ENCODE measurements at regions not wholly inside any gene's neighbourhood (a gene's known extent, or its start where the extent isn't known, plus 50 kb on each side); places are given as distances from the start of the nearest gene placed in this dataset.

DNA sequence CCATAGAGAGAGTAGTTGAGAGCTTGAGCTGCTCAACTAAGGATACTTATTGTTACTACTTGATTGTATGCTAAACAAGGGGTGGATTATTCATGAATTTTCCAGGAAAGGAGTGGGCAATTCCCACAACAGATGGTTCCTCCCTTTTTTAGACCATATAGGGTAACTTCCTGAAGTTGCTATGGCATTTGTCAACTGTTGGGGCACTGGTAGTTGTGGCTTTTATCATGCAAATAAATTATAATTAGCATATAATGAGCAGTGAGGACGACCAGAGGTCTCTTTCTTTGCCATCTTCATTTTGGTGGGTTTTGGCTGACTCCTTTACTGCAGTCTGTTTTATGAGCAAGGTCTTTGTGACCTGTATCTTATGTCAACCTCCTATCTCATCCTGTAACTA, 1403.5 kb upstream of the PABPC4L start:
- Histone ChIP-seq H3K4me3 (ENCODE audit: low read depth, low read length) (no peak overlapping the region), H3K27me3 (no peaks in the 10 kb centered on the region), H3K9me3 (no peaks in the 10 kb centered on the region), H3K4me1 (no peaks in the 10 kb centered on the region), H3K36me3 (no peaks in the 10 kb centered on the region)
- TF ChIP-seq, protein P1, sequence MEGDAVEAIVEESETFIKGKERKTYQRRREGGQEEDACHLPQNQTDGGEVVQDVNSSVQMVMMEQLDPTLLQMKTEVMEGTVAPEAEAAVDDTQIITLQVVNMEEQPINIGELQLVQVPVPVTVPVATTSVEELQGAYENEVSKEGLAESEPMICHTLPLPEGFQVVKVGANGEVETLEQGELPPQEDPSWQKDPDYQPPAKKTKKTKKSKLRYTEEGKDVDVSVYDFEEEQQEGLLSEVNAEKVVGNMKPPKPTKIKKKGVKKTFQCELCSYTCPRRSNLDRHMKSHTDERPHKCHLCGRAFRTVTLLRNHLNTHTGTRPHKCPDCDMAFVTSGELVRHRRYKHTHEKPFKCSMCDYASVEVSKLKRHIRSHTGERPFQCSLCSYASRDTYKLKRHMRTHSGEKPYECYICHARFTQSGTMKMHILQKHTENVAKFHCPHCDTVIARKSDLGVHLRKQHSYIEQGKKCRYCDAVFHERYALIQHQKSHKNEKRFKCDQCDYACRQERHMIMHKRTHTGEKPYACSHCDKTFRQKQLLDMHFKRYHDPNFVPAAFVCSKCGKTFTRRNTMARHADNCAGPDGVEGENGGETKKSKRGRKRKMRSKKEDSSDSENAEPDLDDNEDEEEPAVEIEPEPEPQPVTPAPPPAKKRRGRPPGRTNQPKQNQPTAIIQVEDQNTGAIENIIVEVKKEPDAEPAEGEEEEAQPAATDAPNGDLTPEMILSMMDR (IDR thresholded peaks at IDR 0.05; ENCODE audit: low read depth, low read length) = no peak
- DNase-seq = no peak

- Histone ChIP-seq H3K36me3 (no peaks in the 10 kb centered on the region), H3K27me3 (no peaks in the 10 kb centered on the region)
- TF ChIP-seq, protein P1 (IDR thresholded peaks at IDR 0.05; ENCODE audit: low read depth, low read length) = no peak
These were observed 1402.9 kb upstream of the PABPC4L start for GRCh38 chr4:135604531-135604930.

GRCh38 chr4:135601351-135601750, 1399.8 kb upstream of the PABPC4L start:
- TF ChIP-seq, protein P1 (IDR thresholded peaks at IDR 0.05; ENCODE audit: low read depth, low read length) = no peak
- Histone ChIP-seq H3K9me3 (no peaks in the 10 kb centered on the region), H3K36me3 (no peaks in the 10 kb centered on the region), H3K4me3 (ENCODE audit: low read depth, low read length) (no peak overlapping the region), H3K4me1 (no peaks in the 10 kb centered on the region), H3K27me3 (no peaks in the 10 kb centered on the region)
- no peak for DNase-seq

More at GRCh38 chr4:135604531-135604930, 1402.9 kb upstream of the PABPC4L start:
- H3K9me3 ChIP-seq = no peaks in the 10 kb centered on the region
- no peaks in the 10 kb centered on the region for H3K4me1 ChIP-seq
- DNase-seq = no peak
- H3K4me3 ChIP-seq (ENCODE audit: low read depth, low read length) = no peak overlapping the region

DNA sequence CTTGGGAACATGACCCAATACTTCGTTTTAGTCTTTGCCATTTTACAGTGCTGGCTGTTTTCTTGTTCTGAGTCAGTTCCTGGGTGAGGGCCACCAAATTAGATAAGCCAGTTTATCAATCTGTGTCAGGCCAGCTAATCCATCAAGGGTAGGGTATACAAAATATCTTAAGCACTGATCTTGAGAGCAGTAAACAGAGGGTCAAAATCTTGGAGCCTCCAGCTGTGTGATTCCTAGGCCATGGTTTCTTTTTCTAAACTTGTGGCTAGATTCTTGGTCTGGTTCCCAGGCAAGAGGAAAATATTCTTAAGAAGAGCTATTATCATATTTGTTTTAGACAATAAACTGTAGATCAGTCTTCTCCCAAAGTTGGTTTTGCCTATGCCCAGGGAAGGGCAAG, 1396.6 kb upstream of the PABPC4L start:
- TF ChIP-seq, protein P1 (IDR thresholded peaks at IDR 0.05; ENCODE audit: low read depth, low read length) = no peak

DNA sequence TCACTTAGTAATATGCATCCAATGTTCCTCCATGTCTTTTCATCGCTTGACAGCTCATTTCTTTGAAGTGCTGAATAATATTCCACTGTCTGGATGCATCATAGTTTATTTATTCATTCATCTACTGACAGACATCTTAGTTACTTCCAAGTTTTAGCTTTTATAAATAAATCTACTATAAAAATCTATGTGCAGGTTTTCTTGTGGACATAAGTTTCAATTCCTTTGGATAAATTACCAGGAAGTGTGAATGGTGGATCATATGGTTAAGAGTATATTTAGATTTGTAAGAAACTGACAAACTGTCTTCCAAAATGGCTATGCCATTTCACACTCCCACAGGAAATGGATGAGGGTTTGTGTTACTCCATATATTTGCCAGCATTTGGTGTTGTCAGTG, 1392.9 kb upstream of the PABPC4L start:
- Histone ChIP-seq H3K36me3 (no peaks in the 10 kb centered on the region), H3K9me3 (no peaks in the 10 kb centered on the region), H3K4me1 (no peaks in the 10 kb centered on the region), H3K4me3 (ENCODE audit: low read depth, low read length) (no peak overlapping the region), H3K27me3 (no peaks in the 10 kb centered on the region)
- no peak for DNase-seq
- TF ChIP-seq, protein P1 (IDR thresholded peaks at IDR 0.05; ENCODE audit: low read depth, low read length) = no peak

More for the DNA sequence above, 1396.6 kb upstream of the PABPC4L start:
- no peak for DNase-seq
- H3K27me3 ChIP-seq = no peaks in the 10 kb centered on the region
- H3K4me1 ChIP-seq = no peaks in the 10 kb centered on the region
- no peaks in the 10 kb centered on the region for H3K9me3 ChIP-seq
- no peak overlapping the region for H3K4me3 ChIP-seq (ENCODE audit: low read depth, low read length)
- no peaks in the 10 kb centered on the region for H3K36me3 ChIP-seq

DNA sequence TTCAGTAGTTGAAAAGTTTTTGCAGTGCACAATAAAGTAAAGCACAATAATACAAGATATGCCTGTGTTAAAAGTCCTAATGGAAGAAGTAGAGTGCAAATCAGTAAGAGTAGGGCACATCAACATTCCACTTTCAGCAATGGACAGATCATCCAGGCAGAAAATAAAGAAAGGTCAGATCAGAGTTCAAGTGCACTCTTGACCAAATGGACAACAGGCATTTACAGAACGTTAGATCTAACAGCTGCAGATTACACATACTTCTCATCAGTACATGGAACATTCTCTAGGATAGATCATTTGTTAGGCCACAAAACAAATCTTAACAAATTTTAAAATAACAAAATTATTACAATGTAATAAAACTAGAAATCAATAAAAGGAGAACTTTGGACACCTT, 1373.5 kb upstream of the PABPC4L start:
- DNase-seq = no peak
- no peaks in the 10 kb centered on the region for H3K27me3 ChIP-seq
- TF ChIP-seq, protein P1 (IDR thresholded peaks at IDR 0.05; ENCODE audit: low read depth, low read length) = no peak
- H3K9me3 ChIP-seq = no peaks in the 10 kb centered on the region
- H3K4me3 ChIP-seq (ENCODE audit: low read depth, low read length) = no peak overlapping the region
- no peaks in the 10 kb centered on the region for H3K36me3 ChIP-seq
- no peaks in the 10 kb centered on the region for H3K4me1 ChIP-seq

All from BE2C (cell line).